Mesenchymal stem cell (in vitro differentiated cells and primary cell): ENCODE measurements at regions not wholly inside any gene's neighbourhood (a gene's known extent, or its start where the extent isn't known, plus 50 kb on each side); places are given as distances from the start of the nearest gene placed in this dataset.

Source experiments
- DNase-seq: peaks from one replicate; pipeline ENCODE4 v3.0.0-alpha.2; 2013
- H2AFZ ChIP-seq: one replicate; pipeline ENCODE4 v1.6.1; 2013; ENCODE audit warnings: low read depth, mild to moderate bottlenecking, control low read depth, inconsistent platforms, low read length, moderate library complexity
- H2AK5ac ChIP-seq: 2 replicates; pipeline ENCODE4 v1.6.1; 2013; ENCODE audit warnings: low read length, moderate library complexity, mild to moderate bottlenecking, inconsistent platforms; ENCODE audit not compliant: severe bottlenecking
- H2BK120ac ChIP-seq: one replicate; pipeline ENCODE4 v1.6.1; 2013; ENCODE audit warnings: low read depth, mild to moderate bottlenecking, inconsistent platforms, low read length, moderate library complexity
- H2BK12ac ChIP-seq, 2 experiments: one replicate each; pipeline ENCODE4 v1.6.1; 2013; ENCODE audit warnings: inconsistent platforms in 2 of 2, low read length in 2 of 2, mild to moderate bottlenecking in 2 of 2, moderate library complexity in 2 of 2, control low read depth in 1 of 2
- H2BK15ac ChIP-seq: one replicate; pipeline ENCODE4 v1.6.1; 2013; ENCODE audit warnings: mild to moderate bottlenecking, low read depth, inconsistent platforms; ENCODE audit not compliant: poor library complexity, severe bottlenecking
- H2BK5ac ChIP-seq: 2 replicates; pipeline ENCODE4 v1.6.1; 2013; ENCODE audit warnings: low read depth, mild to moderate bottlenecking, low read length, control low read depth, inconsistent platforms; ENCODE audit not compliant: poor library complexity, severe bottlenecking
- H3K14ac ChIP-seq, 2 experiments: one replicate each; pipeline ENCODE4 v1.6.1; 2013; ENCODE audit warnings: inconsistent platforms in 2 of 2, low read length in 2 of 2, control low read depth in 1 of 2, mild to moderate bottlenecking in 1 of 2, moderate library complexity in 1 of 2
- H3K18ac ChIP-seq, 2 experiments: one replicate each; pipeline ENCODE4 v1.6.1; 2013; ENCODE audit warnings: inconsistent platforms in 2 of 2, low read length in 2 of 2, control low read depth in 1 of 2, low read depth in 1 of 2, mild to moderate bottlenecking in 1 of 2
- H3K23ac ChIP-seq, 2 experiments: one replicate each; pipeline ENCODE4 v1.6.1; 2013; ENCODE audit warnings: inconsistent platforms in 2 of 2, low read length in 2 of 2, mild to moderate bottlenecking in 2 of 2, moderate library complexity in 2 of 2, control low read depth in 1 of 2
- H3K27ac ChIP-seq: 2 replicates; pipeline ENCODE4 v1.5.1; 2013; ENCODE audit warnings: mild to moderate bottlenecking, moderate library complexity, low read length, control low read depth, inconsistent platforms; ENCODE audit not compliant: poor library complexity, severe bottlenecking
- H3K27me3 ChIP-seq, 2 experiments: 2 replicates each; pipeline versions ENCODE4 v1.6.1 to v1.7.0; 2013; ENCODE audit warnings: low read length in 2 of 2, mild to moderate bottlenecking in 2 of 2, moderate library complexity in 2 of 2, control low read depth in 1 of 2, inconsistent platforms in 1 of 2; ENCODE audit not compliant: control insufficient read depth in 1 of 2, insufficient read depth in 1 of 2
- H3K36me3 ChIP-seq, 2 experiments: 2 replicates each; pipeline versions ENCODE4 v1.6.1 to v1.7.0; 2013; ENCODE audit warnings: low read length in 2 of 2, control low read depth in 1 of 2, inconsistent platforms in 1 of 2, low read depth in 1 of 2, mild to moderate bottlenecking in 1 of 2; ENCODE audit not compliant: insufficient read depth in 2 of 2, control insufficient read depth in 1 of 2
- H3K4ac ChIP-seq, 2 experiments: one replicate each; pipeline ENCODE4 v1.6.1; 2013; ENCODE audit warnings: inconsistent platforms in 2 of 2, low read length in 2 of 2, mild to moderate bottlenecking in 2 of 2, moderate library complexity in 2 of 2, control low read depth in 1 of 2, low read depth in 1 of 2
- H3K4me1 ChIP-seq: 2 replicates; pipeline ENCODE4 v1.6.1; 2013; ENCODE audit warnings: low read depth, low read length, control low read depth; ENCODE audit not compliant: control insufficient read depth, insufficient read depth
- H3K4me2 ChIP-seq: 2 replicates; pipeline ENCODE4 v1.6.1; 2013; ENCODE audit warnings: low read length, mild to moderate bottlenecking, inconsistent platforms; ENCODE audit not compliant: poor library complexity, severe bottlenecking
- H3K4me3 ChIP-seq, 2 experiments: 2 replicates each; pipeline versions ENCODE4 v1.5.1 to v1.7.0; 2013; ENCODE audit warnings: low read length in 2 of 2, mild to moderate bottlenecking in 2 of 2, control low read depth in 1 of 2, low read depth in 1 of 2; ENCODE audit not compliant: insufficient read depth in 1 of 2
- H3K79me1 ChIP-seq: replicated peaks from 2 replicates; pipeline ENCODE4 v1.6.1; 2013; ENCODE audit warnings: mild to moderate bottlenecking, control low read depth, low read length, inconsistent platforms; ENCODE audit not compliant: poor library complexity, severe bottlenecking
- H3K9ac ChIP-seq: 2 replicates; pipeline ENCODE4 v1.7.0; 2013; ENCODE audit warnings: mild to moderate bottlenecking, low read length, moderate library complexity
- H3K9me3 ChIP-seq: 2 replicates; pipeline ENCODE4 v1.7.0; 2013; ENCODE audit warnings: mild to moderate bottlenecking, low read length; ENCODE audit not compliant: control insufficient read depth
- H4K8ac ChIP-seq: one replicate; pipeline ENCODE4 v1.6.1; 2013; ENCODE audit warnings: inconsistent platforms, mild to moderate bottlenecking, low read length, moderate library complexity
- H4K91ac ChIP-seq: one replicate; pipeline ENCODE4 v1.6.1; 2013; ENCODE audit warnings: mild to moderate bottlenecking, low read length, inconsistent platforms
- WGBS: methylation state at CpG from one replicate; pipeline ENCODE4 v1.1.7; 2013; ENCODE audit warnings: mixed read lengths; 5-methylcytosine and 5-hydroxymethylcytosine counted together

DNA sequence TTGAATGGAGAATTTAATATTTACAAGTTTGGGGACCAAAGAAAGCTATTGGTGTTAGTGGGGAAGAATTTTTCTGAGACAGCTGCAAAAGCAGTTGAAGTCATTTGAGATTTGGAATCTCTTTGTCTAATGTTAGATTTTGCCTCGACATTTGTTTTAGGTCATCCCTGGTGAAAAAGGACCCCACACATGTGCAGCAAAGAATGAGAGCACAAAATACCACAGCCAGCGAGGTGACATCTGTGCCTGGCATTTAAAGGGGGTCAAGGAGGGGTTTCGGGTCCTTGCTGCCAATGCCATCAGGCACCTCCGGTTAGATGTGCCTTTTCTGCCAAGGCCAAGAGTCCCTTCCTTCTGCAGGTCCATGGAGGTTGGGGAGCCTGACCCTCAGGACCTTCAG, 173.3 kb downstream of the TRIB2 start:
- no peak overlapping the region for H2BK15ac ChIP-seq
- peaks cover 15% of the 10 kb centered on the region for H3K9me3 ChIP-seq
- H2BK12ac ChIP-seq = peak overlapping the region in 1 of 2 experiments; percentile 6
- no peak overlapping the region for H3K4me3 ChIP-seq
- H4K8ac ChIP-seq = no peak overlapping the region
- H3K27ac ChIP-seq = no peak overlapping the region
- H2AFZ ChIP-seq = no peak overlapping the region
- peak overlapping the region in 1 of 2 experiments; percentile 77 for H3K14ac ChIP-seq
- H3K9ac ChIP-seq = no peak overlapping the region
- H3K27me3 ChIP-seq = no peaks in the 10 kb centered on the region
- H3K4ac ChIP-seq = peak overlapping the region in 1 of 2 experiments; percentile 66
- H3K36me3 ChIP-seq = no peaks in the 10 kb centered on the region
- no peaks in the 10 kb centered on the region for H3K79me1 ChIP-seq
- H2AK5ac ChIP-seq = no peak overlapping the region
- H4K91ac ChIP-seq = no peak overlapping the region
- H2BK120ac ChIP-seq = no peak overlapping the region
- WGBS = 94% methylated on average over 4 of the region's 4 CpGs
- H3K4me1 ChIP-seq = no peaks in the 10 kb centered on the region
- no peak overlapping the region for H3K23ac ChIP-seq
- H2BK5ac ChIP-seq = no peak overlapping the region
- DNase-seq = no peak
- no peak overlapping the region for H3K4me2 ChIP-seq
- H3K18ac ChIP-seq = no peak overlapping the region

DNA sequence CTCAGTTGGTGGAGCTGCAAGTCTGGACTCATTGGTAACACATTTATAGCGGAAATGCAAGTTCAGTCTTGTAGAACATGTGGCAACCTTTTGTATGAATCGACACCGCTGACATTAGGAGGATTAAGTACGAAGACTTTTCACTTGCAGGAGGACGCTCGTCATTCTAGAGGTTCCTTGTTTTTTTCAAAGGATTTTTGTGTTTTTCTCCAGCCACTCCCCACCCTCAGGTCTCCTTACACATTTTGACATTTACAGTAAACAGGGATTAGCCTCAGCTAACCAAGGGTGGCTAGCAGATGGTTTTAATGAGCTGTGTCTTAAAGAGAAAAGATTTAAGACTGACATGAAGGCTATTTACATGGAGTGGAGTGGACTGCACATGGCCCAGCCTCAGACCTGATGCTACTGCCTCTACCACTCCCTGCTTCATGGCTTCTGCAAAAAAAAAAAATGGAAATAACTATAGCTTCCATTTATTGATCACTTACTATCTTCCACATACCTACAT, 173.8 kb downstream of the TRIB2 start:
- H3K23ac ChIP-seq = no peak overlapping the region
- H4K91ac ChIP-seq = no peak overlapping the region
- H3K9me3 ChIP-seq = peaks cover 19% of the 10 kb centered on the region
- H3K79me1 ChIP-seq = no peaks in the 10 kb centered on the region
- H2BK12ac ChIP-seq = peak overlapping the region in 1 of 2 experiments; percentile 6
- no peak overlapping the region for H4K8ac ChIP-seq
- peak overlapping the region in 1 of 2 experiments; percentile 77 for H3K14ac ChIP-seq
- H3K9ac ChIP-seq = no peak overlapping the region
- no peak overlapping the region for H2BK15ac ChIP-seq
- no peaks in the 10 kb centered on the region for H3K4me1 ChIP-seq
- no peak overlapping the region for H3K4me3 ChIP-seq
- no peak overlapping the region for H2AFZ ChIP-seq
- no peak overlapping the region for H3K18ac ChIP-seq
- no peak overlapping the region for H3K4me2 ChIP-seq
- no peak for DNase-seq
- H3K4ac ChIP-seq = peak overlapping the region in 1 of 2 experiments; percentile 66
- H2BK120ac ChIP-seq = no peak overlapping the region
- no peak overlapping the region for H2AK5ac ChIP-seq
- H3K36me3 ChIP-seq = no peaks in the 10 kb centered on the region
- no peak overlapping the region for H2BK5ac ChIP-seq
- no peak overlapping the region for H3K27ac ChIP-seq
- H3K27me3 ChIP-seq = no peaks in the 10 kb centered on the region
- 88% methylated on average over 6 of the region's 6 CpGs for WGBS

DNA sequence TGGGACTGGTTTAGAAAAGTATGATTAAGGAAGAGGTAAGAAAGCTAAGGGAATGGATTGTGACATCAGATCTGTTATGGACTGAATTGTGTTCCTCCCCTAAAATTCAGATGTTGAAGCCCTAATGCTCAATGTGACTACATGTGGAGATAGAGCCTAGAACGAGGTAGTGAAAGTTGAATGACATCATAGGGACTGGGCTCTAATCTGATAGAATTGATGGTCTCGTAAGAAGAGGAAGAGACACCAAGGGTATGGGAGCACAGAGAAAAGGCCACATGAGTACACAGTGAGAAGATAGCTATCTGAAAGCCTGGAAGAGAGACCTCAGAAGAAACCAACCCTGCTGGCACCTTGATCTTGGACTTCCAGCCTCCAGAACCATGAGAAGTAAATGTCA, 178.3 kb downstream of the TRIB2 start:
- no peaks in the 10 kb centered on the region for H3K4me1 ChIP-seq
- H2BK5ac ChIP-seq = no peak overlapping the region
- H3K27me3 ChIP-seq = no peaks in the 10 kb centered on the region
- H3K4me2 ChIP-seq = no peak overlapping the region
- no peak overlapping the region for H2BK120ac ChIP-seq
- H3K4me3 ChIP-seq = no peak overlapping the region
- no peak overlapping the region for H4K8ac ChIP-seq
- no peak overlapping the region for H2AFZ ChIP-seq
- H2BK15ac ChIP-seq = no peak overlapping the region
- peak overlapping the region; percentile 46 for H4K91ac ChIP-seq
- H3K4ac ChIP-seq = peak overlapping the region in 1 of 2 experiments; percentile 47
- H3K79me1 ChIP-seq = no peaks in the 10 kb centered on the region
- H3K18ac ChIP-seq = peak overlapping the region in 1 of 2 experiments; percentile 77
- H3K14ac ChIP-seq = no peak overlapping the region
- peaks cover 19% of the 10 kb centered on the region for H3K9me3 ChIP-seq
- H3K9ac ChIP-seq = no peak overlapping the region
- H3K27ac ChIP-seq = no peak overlapping the region
- DNase-seq = no peak
- 86% methylated on average over 2 of the region's 2 CpGs for WGBS
- no peak overlapping the region for H3K23ac ChIP-seq
- peak overlapping the region; percentile 45 to 94 for H2BK12ac ChIP-seq
- H2AK5ac ChIP-seq = no peak overlapping the region
- H3K36me3 ChIP-seq = no peaks in the 10 kb centered on the region

DNA sequence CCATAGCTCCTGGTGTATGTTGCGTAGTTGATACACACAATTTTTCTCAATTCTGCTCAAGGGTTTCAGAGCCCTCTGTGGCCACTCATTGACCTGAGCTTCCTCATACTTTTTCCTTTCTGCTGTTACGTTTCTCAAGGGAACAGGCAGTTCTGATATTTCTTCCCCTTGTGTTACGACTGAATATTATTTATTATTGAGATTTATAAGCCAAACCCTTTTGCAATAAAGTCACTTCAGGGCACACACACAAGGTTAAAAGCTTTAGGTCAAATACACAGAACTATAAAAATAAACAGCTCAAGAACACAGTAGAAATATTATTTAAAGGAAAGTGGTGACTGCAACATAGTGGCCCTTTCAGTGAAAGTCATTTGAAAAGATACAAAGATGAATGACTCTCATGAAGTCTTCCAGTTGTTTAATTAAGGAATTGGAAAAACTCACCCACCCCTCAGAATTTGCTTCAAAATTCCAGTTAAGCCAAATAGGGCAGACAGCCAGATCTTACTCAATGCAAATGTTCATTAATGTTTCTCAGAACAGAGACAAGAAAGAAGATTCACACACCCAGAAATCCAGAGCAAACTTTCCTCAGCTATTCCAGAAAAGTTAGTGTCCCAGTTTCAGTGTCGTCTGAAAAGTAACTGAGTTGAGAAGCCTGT, 179.7 kb downstream of the TRIB2 start:
- DNase-seq = peak; percentile 14
- no peaks in the 10 kb centered on the region for H3K79me1 ChIP-seq
- H2BK15ac ChIP-seq = no peak overlapping the region
- H3K9me3 ChIP-seq = peaks cover 17% of the 10 kb centered on the region
- H3K27me3 ChIP-seq = no peaks in the 10 kb centered on the region
- WGBS = 89% methylated on average over 2 of the region's 4 CpGs
- H3K18ac ChIP-seq = no peak overlapping the region
- no peak overlapping the region for H2BK5ac ChIP-seq
- no peak overlapping the region for H3K4me3 ChIP-seq
- no peak overlapping the region for H3K9ac ChIP-seq
- no peak overlapping the region for H3K4me2 ChIP-seq
- H2AK5ac ChIP-seq = no peak overlapping the region
- H2AFZ ChIP-seq = no peak overlapping the region
- H3K36me3 ChIP-seq = no peaks in the 10 kb centered on the region
- no peaks in the 10 kb centered on the region for H3K4me1 ChIP-seq
- H3K27ac ChIP-seq = no peak overlapping the region
- H3K4ac ChIP-seq = peak overlapping the region in 1 of 2 experiments; percentile 20
- no peak overlapping the region for H3K23ac ChIP-seq
- no peak overlapping the region for H3K14ac ChIP-seq
- H4K91ac ChIP-seq = no peak overlapping the region
- H2BK120ac ChIP-seq = no peak overlapping the region
- H4K8ac ChIP-seq = no peak overlapping the region
- peak overlapping the region in 1 of 2 experiments; percentile 17 for H2BK12ac ChIP-seq
